ENCODE measurements at regions not wholly inside any gene's neighbourhood (a gene's known extent, or its start where the extent isn't known, plus 50 kb on each side); places are given as distances from the start of the nearest gene placed in this dataset.

- TF ChIP-seq POLR2A (IDR thresholded peaks at IDR 0.05) (no peak), CTCF (IDR thresholded peaks at IDR 0.05) (no peak)
These were observed 116.9 kb downstream of the USP22 start for GRCh38 chr17:20925954-20926353.

Data from tibial nerve (tissue), 3 donors.